Caco-2 (cell line): ENCODE measurements at regions not wholly inside any gene's neighbourhood (a gene's known extent, or its start where the extent isn't known, plus 50 kb on each side); places are given as distances from the start of the nearest gene placed in this dataset.

ENCODE experiments used
- BruUV-seq: library from RNA; stranded (reverse); fragments of 400-500 nt; replicated peaks from 2 replicates; lab custom pipeline; 2021; lab: Mats Ljungman, UMichigan
- CTCF ChIA-PET: fragments of 300-600 bp; sonication (Branson Sonifier 250); formaldehyde crosslinking; loops from one replicate; lab custom pipeline; 2022; ENCODE audit warnings: antibody characterized with exemption; lab: Charles Lee
- POLR2A ChIA-PET: fragments of 300-600 bp; sonication (Branson Sonifier 250); formaldehyde crosslinking; loops from one replicate; lab custom pipeline; 2022; ENCODE audit warnings: antibody characterized with exemption; lab: Charles Lee
- DNase-seq, 2 experiments: peaks; one replicate each; pipeline versions ENCODE4 v3.0.0 to v3.0.0-alpha.2; 2020 to 2022
- H3K27me3 ChIP-seq: replicated peaks from 2 replicates; pipeline ENCODE4 v1.6.0; 2011; ENCODE audit warnings: low read length; ENCODE audit not compliant: control insufficient read depth, insufficient read depth
- H3K36me3 ChIP-seq: 2 replicates; pipeline ENCODE4 v1.5.1; 2011; ENCODE audit warnings: low read length; ENCODE audit not compliant: control insufficient read depth, insufficient read depth
- H3K4me1 ChIP-seq: fragments of 250-450 bp; sonication (Bioruptor Pico); 2 replicates; pipeline ENCODE4 v1.5.1; 2020; ENCODE audit warnings: mild to moderate bottlenecking
- H3K4me3 ChIP-seq: 2 replicates; pipeline ENCODE4 v1.5.1; 2011; ENCODE audit warnings: low read depth, mild to moderate bottlenecking, control low read depth, low read length
- H3K9me3 ChIP-seq: fragments of 250-450 bp; sonication (Bioruptor Pico); 2 replicates; pipeline ENCODE4 v1.5.1; 2020; ENCODE audit warnings: mild to moderate bottlenecking, moderate library complexity
- H3K27ac Mint-ChIP-seq: one replicate; pipeline ENCODE4 v1.8.0; 2022; ENCODE audit warnings: mixed read lengths; ENCODE audit not compliant: unreplicated experiment
- H3K27me3 Mint-ChIP-seq: one replicate; pipeline ENCODE4 v1.8.0; 2022; ENCODE audit warnings: mixed read lengths; ENCODE audit not compliant: insufficient read depth, unreplicated experiment
- H3K36me3 Mint-ChIP-seq: one replicate; pipeline ENCODE4 v1.8.0; 2022; ENCODE audit warnings: mild to moderate bottlenecking, mixed read lengths; ENCODE audit not compliant: insufficient read depth, unreplicated experiment
- H3K4me1 Mint-ChIP-seq: one replicate; pipeline ENCODE4 v1.8.0; 2022; ENCODE audit warnings: low read depth, mixed read lengths; ENCODE audit not compliant: unreplicated experiment
- H3K4me3 Mint-ChIP-seq: one replicate; pipeline ENCODE4 v1.8.0; 2022; ENCODE audit warnings: mild to moderate bottlenecking, moderate library complexity, mixed read lengths; ENCODE audit not compliant: unreplicated experiment
- H3K9me3 Mint-ChIP-seq: one replicate; pipeline ENCODE4 v1.8.0; 2022; ENCODE audit warnings: mixed read lengths; ENCODE audit not compliant: unreplicated experiment
- CTCF ChIP-seq, 2 experiments: fragments of 200-600 bp in 1 of 2; IDR thresholded peaks; 1 replicate in 1 of 2; 2 replicates in 1 of 2; pipeline versions ENCODE4 v1.5.1 to v1.8.0; 2011 to 2022; ENCODE audit warnings: antibody characterized with exemption in 1 of 2, control low read depth in 1 of 2, inconsistent platforms in 1 of 2, low read depth in 1 of 2, low read length in 1 of 2, mild to moderate bottlenecking in 1 of 2, moderate library complexity in 1 of 2; ENCODE audit not compliant: insufficient read depth in 1 of 2, severe bottlenecking in 1 of 2, unreplicated experiment in 1 of 2
- intact Hi-C: fragments of 100-400 bp; cut with micrococcal nuclease; formaldehyde crosslinking; loops from one replicate; pipeline ENCODE4 v1.10.0; 2022; ENCODE audit not compliant: unreplicated experiment

GRCh38 chr10:3620818-3621217 is 164.2 kb downstream of the KLF6 start:
- no peak overlapping the region for H3K4me3 Mint-ChIP-seq
- peaks cover 9% of the 10 kb centered on the region; the same call in 1 of the 2 replicates for H3K4me1 ChIP-seq
- H3K27ac Mint-ChIP-seq = no peak overlapping the region
- H3K4me3 ChIP-seq = no peak overlapping the region
- peaks cover 20% of the 10 kb centered on the region for H3K4me1 Mint-ChIP-seq
- ChIA-PET CTCF (interaction anchor here (0.6 kb wide), 1 partner anchor 612 kb away, joined by 3 read pairs; no protein-coding TSS in a partner anchor), POLR2A (no interaction called here)
- no TSS peak for BruUV-seq
- no peaks in the 10 kb centered on the region for H3K36me3 ChIP-seq
- peaks cover 13% of the 10 kb centered on the region for H3K9me3 Mint-ChIP-seq
- intact Hi-C loops = no loop called here
- H3K27me3 Mint-ChIP-seq = peaks cover 2% of the 10 kb centered on the region
- no peak for DNase-seq
- no peak for TF ChIP-seq CTCF (IDR thresholded peaks at IDR 0.05; ENCODE audit: insufficient read depth in 1 of 2, low read depth in 1 of 2, low read length in 1 of 2, severe bottlenecking in 1 of 2, unreplicated experiment in 1 of 2)
- H3K36me3 Mint-ChIP-seq = no peaks in the 10 kb centered on the region
- no peaks in the 10 kb centered on the region for H3K9me3 ChIP-seq
- H3K27me3 ChIP-seq = no peaks in the 10 kb centered on the region

- no peak for DNase-seq
- no TSS peak for BruUV-seq
- Mint-ChIP-seq H3K4me3 (no peak overlapping the region), H3K9me3 (peaks cover 13% of the 10 kb centered on the region), H3K4me1 (peaks cover 15% of the 10 kb centered on the region), H3K27me3 (peaks cover 2% of the 10 kb centered on the region), H3K36me3 (no peaks in the 10 kb centered on the region), H3K27ac (no peak overlapping the region)
- ChIA-PET CTCF (no interaction called here), POLR2A (interaction anchor here (0.7 kb wide), 1 partner anchor 1076 kb away, joined by 3 read pairs; no protein-coding TSS in a partner anchor)
- TF ChIP-seq CTCF (IDR thresholded peaks at IDR 0.05; ENCODE audit: insufficient read depth in 1 of 2, low read depth in 1 of 2, low read length in 1 of 2, severe bottlenecking in 1 of 2, unreplicated experiment in 1 of 2) = no peak
- Histone ChIP-seq H3K4me1 (peaks cover 7% of the 10 kb centered on the region; the same call in 1 of the 2 replicates), H3K36me3 (no peaks in the 10 kb centered on the region), H3K27me3 (no peaks in the 10 kb centered on the region), H3K9me3 (no peaks in the 10 kb centered on the region), H3K4me3 (no peak overlapping the region)
- intact Hi-C loops = no loop called here
Measured at GRCh38 chr10:3619241-3619640, 165.8 kb downstream of the KLF6 start.

- no peak overlapping the region for H3K27ac Mint-ChIP-seq
- POLR2A ChIA-PET = no interaction called here
Measured at GRCh38 chr10:3616880-3617279, 168.1 kb downstream of the KLF6 start.

More at GRCh38 chr10:3616880-3617279, 168.1 kb downstream of the KLF6 start:
- no peaks in the 10 kb centered on the region for H3K4me1 Mint-ChIP-seq
- CTCF ChIA-PET = no interaction called here
- no peak overlapping the region for H3K4me3 ChIP-seq
- H3K4me1 ChIP-seq = no peaks in the 10 kb centered on the region
- H3K36me3 ChIP-seq = no peaks in the 10 kb centered on the region
- H3K27me3 ChIP-seq = no peaks in the 10 kb centered on the region
- peaks cover 7% of the 10 kb centered on the region for H3K9me3 ChIP-seq
- H3K36me3 Mint-ChIP-seq = no peaks in the 10 kb centered on the region
- no peak overlapping the region for H3K4me3 Mint-ChIP-seq
- TF ChIP-seq CTCF (IDR thresholded peaks at IDR 0.05; ENCODE audit: insufficient read depth in 1 of 2, low read depth in 1 of 2, low read length in 1 of 2, severe bottlenecking in 1 of 2, unreplicated experiment in 1 of 2) = no peak
- peaks cover 2% of the 10 kb centered on the region for H3K27me3 Mint-ChIP-seq
- peaks cover 16% of the 10 kb centered on the region for H3K9me3 Mint-ChIP-seq
- BruUV-seq = no TSS peak
- intact Hi-C loops = no loop called here
- DNase-seq = no peak
